ENCODE measurements at regions not wholly inside any gene's neighbourhood (a gene's known extent, or its start where the extent isn't known, plus 50 kb on each side); places are given as distances from the start of the nearest gene placed in this dataset.

GRCh38 chr18:23353459-23353858 lies 99.6 kb upstream of the RIOK3 start:
- TF ChIP-seq POLR2AphosphoS5 (IDR thresholded peaks at IDR 0.05; ENCODE audit: low read depth, low read length), result no peak
- TF ChIP-seq REST (IDR thresholded peaks at IDR 0.05; ENCODE audit: insufficient read depth in 1 of 2, low read depth in 2 of 2, low read length in 2 of 2), result no peak
- no peak for TF ChIP-seq SIN3A (IDR thresholded peaks at IDR 0.05; ENCODE audit: borderline replicate concordance, insufficient read depth, low read length)
- no peak for TF ChIP-seq FOXP2 (optimal IDR thresholded peaks at IDR 0.05; ENCODE audit: borderline replicate concordance, extremely low read depth, extremely low read length, insufficient read depth)
- no peak for TF ChIP-seq TAF1 (IDR thresholded peaks at IDR 0.05; ENCODE audit: borderline replicate concordance, insufficient read depth, low read length)

GRCh38 chr18:23354625-23355024 lies 98.5 kb upstream of the RIOK3 start:
- no peak for TF ChIP-seq SIN3A (IDR thresholded peaks at IDR 0.05; ENCODE audit: borderline replicate concordance, insufficient read depth, low read length)
- no peak for TF ChIP-seq POLR2AphosphoS5 (IDR thresholded peaks at IDR 0.05; ENCODE audit: low read depth, low read length)
- TF ChIP-seq FOXP2 (optimal IDR thresholded peaks at IDR 0.05; ENCODE audit: borderline replicate concordance, extremely low read depth, extremely low read length, insufficient read depth), result no peak
- no peak for TF ChIP-seq REST (IDR thresholded peaks at IDR 0.05; ENCODE audit: insufficient read depth in 1 of 2, low read depth in 2 of 2, low read length in 2 of 2)
- no peak for TF ChIP-seq TAF1 (IDR thresholded peaks at IDR 0.05; ENCODE audit: borderline replicate concordance, insufficient read depth, low read length)

GRCh38 chr18:23355206-23355605 lies 97.9 kb upstream of the RIOK3 start:
- TF ChIP-seq TAF1 (IDR thresholded peaks at IDR 0.05; ENCODE audit: borderline replicate concordance, insufficient read depth, low read length) (no peak), SIN3A (IDR thresholded peaks at IDR 0.05; ENCODE audit: borderline replicate concordance, insufficient read depth, low read length) (no peak), REST (IDR thresholded peaks at IDR 0.05; ENCODE audit: insufficient read depth in 1 of 2, low read depth in 2 of 2, low read length in 2 of 2) (no peak), POLR2AphosphoS5 (IDR thresholded peaks at IDR 0.05; ENCODE audit: low read depth, low read length) (no peak), FOXP2 (optimal IDR thresholded peaks at IDR 0.05; ENCODE audit: borderline replicate concordance, extremely low read depth, extremely low read length, insufficient read depth) (no peak)

- TF ChIP-seq SIN3A (IDR thresholded peaks at IDR 0.05; ENCODE audit: borderline replicate concordance, insufficient read depth, low read length) (no peak), TAF1 (IDR thresholded peaks at IDR 0.05; ENCODE audit: borderline replicate concordance, insufficient read depth, low read length) (no peak), REST (IDR thresholded peaks at IDR 0.05; ENCODE audit: insufficient read depth in 1 of 2, low read depth in 2 of 2, low read length in 2 of 2) (no peak), POLR2AphosphoS5 (IDR thresholded peaks at IDR 0.05; ENCODE audit: low read depth, low read length) (no peak), FOXP2 (optimal IDR thresholded peaks at IDR 0.05; ENCODE audit: borderline replicate concordance, extremely low read depth, extremely low read length, insufficient read depth) (no peak)
Measured at GRCh38 chr18:23356424-23356823, 96.7 kb upstream of the RIOK3 start.

Measured in PFSK-1 (cell line).